GM23338 (cell line): ENCODE measurements at regions not wholly inside any gene's neighbourhood (a gene's known extent, or its start where the extent isn't known, plus 50 kb on each side); places are given as distances from the start of the nearest gene placed in this dataset.

Source experiments
- ATAC-seq: fragments of 200-7000 bp; cut with Tn5 transposase; 3 replicates; pipeline ENCODE4 v1.9.1; 2020
- DNase-seq: peaks from one replicate; pipeline ENCODE4 v3.0.0-alpha.2; 2015; ENCODE audit warnings: low spot score
- H2AFZ ChIP-seq: fragments of 200-600 bp; sonication (generic); 2 replicates; pipeline ENCODE4 v1.8.0; 2016; ENCODE audit warnings: antibody characterized with exemption, mild to moderate bottlenecking, moderate library complexity
- H3F3A ChIP-seq: fragments of 200-600 bp; sonication (generic); replicated peaks from 2 replicates; pipeline ENCODE4 v1.8.0; 2017; ENCODE audit warnings: antibody characterized with exemption, mixed run types, low read depth
- H3K27ac ChIP-seq: fragments of 200-600 bp; sonication (generic); 2 replicates; pipeline ENCODE4 v1.6.1; 2016; ENCODE audit warnings: low read depth
- H3K27me3 ChIP-seq: fragments of 200-600 bp; sonication (generic); 2 replicates; pipeline ENCODE4 v1.8.0; 2016; ENCODE audit warnings: mild to moderate bottlenecking, mixed run types, moderate library complexity; ENCODE audit not compliant: insufficient read depth
- H3K36me3 ChIP-seq: fragments of 200-600 bp; sonication (generic); 2 replicates; pipeline ENCODE4 v1.8.0; 2016; ENCODE audit warnings: mild to moderate bottlenecking; ENCODE audit not compliant: insufficient read depth
- H3K4me1 ChIP-seq: fragments of 200-600 bp; sonication (generic); 2 replicates; pipeline ENCODE4 v1.8.0; 2016; ENCODE audit warnings: mild to moderate bottlenecking, moderate library complexity; ENCODE audit not compliant: insufficient read depth
- H3K4me2 ChIP-seq: fragments of 200-600 bp; sonication (generic); 2 replicates; pipeline ENCODE4 v1.7.1; 2017; ENCODE audit warnings: mixed run types
- H3K4me3 ChIP-seq: fragments of 200-600 bp; sonication (generic); 2 replicates; pipeline ENCODE4 v1.6.1; 2016; ENCODE audit warnings: mixed run types
- H3K79me2 ChIP-seq: fragments of 200-600 bp; sonication (generic); replicated peaks from 2 replicates; pipeline ENCODE4 v1.8.0; 2017; ENCODE audit warnings: mild to moderate bottlenecking; ENCODE audit not compliant: insufficient read depth
- H3K9me2 ChIP-seq: fragments of 200-600 bp; sonication (generic); 2 replicates; pipeline ENCODE4 v1.8.0; 2017; ENCODE audit not compliant: insufficient read depth
- H4K20me1 ChIP-seq: fragments of 200-600 bp; sonication (generic); replicated peaks from 2 replicates; pipeline ENCODE4 v1.8.0; 2017; ENCODE audit warnings: mild to moderate bottlenecking; ENCODE audit not compliant: insufficient read depth
- H3K27ac Mint-ChIP-seq: 2 replicates; pipeline ENCODE4 v1.8.0; 2020; ENCODE audit warnings: inconsistent platforms, mild to moderate bottlenecking, moderate library complexity, mixed read lengths
- H3K27me3 Mint-ChIP-seq: 3 replicates; pipeline ENCODE4 v1.8.0; 2022; ENCODE audit warnings: low read depth, mild to moderate bottlenecking, moderate library complexity, mixed read lengths, inconsistent platforms; ENCODE audit not compliant: insufficient read depth, poor library complexity
- H3K36me3 Mint-ChIP-seq: 3 replicates; pipeline ENCODE4 v1.8.0; 2021; ENCODE audit warnings: low read depth, mild to moderate bottlenecking, inconsistent platforms, moderate library complexity, mixed read lengths
- H3K4me1 Mint-ChIP-seq: 3 replicates; pipeline ENCODE4 v1.8.0; 2020; ENCODE audit warnings: mild to moderate bottlenecking, inconsistent platforms, mixed read lengths
- H3K4me3 Mint-ChIP-seq: 3 replicates; pipeline ENCODE4 v1.8.0; 2021; ENCODE audit warnings: moderate library complexity, mild to moderate bottlenecking, inconsistent platforms, mixed read lengths
- H3K9me3 Mint-ChIP-seq: 3 replicates; pipeline ENCODE4 v1.8.0; 2020; ENCODE audit warnings: moderate library complexity, mild to moderate bottlenecking, inconsistent platforms, mixed read lengths
- CREB1 ChIP-seq: fragments of 250-450 bp; sonication (Bioruptor Pico); IDR thresholded peaks from 2 replicates; pipeline ENCODE4 v1.5.0; 2020; ENCODE audit warnings: low read depth, mild to moderate bottlenecking, moderate library complexity
- EZH2 ChIP-seq: fragments of 200-600 bp; sonication (generic); IDR thresholded peaks from one replicate; pipeline ENCODE4 v1.8.0; 2017; ENCODE audit warnings: antibody characterized with exemption, mild to moderate bottlenecking, low read depth; ENCODE audit not compliant: unreplicated experiment
- EZH2phosphoT487 ChIP-seq: fragments of 200-600 bp; sonication (generic); IDR thresholded peaks from one replicate; pipeline ENCODE4 v1.8.1; 2018; ENCODE audit warnings: antibody characterized with exemption; ENCODE audit not compliant: unreplicated experiment
- JUNB ChIP-seq: IDR thresholded peaks from one replicate; pipeline ENCODE4 v1.6.1; 2016; ENCODE audit warnings: antibody characterized with exemption; ENCODE audit not compliant: unreplicated experiment
- NANOG ChIP-seq: IDR thresholded peaks from 2 replicates; pipeline ENCODE4 v1.6.1; 2016; ENCODE audit warnings: antibody characterized with exemption, borderline replicate concordance
- POLR2AphosphoS5 ChIP-seq: IDR thresholded peaks from 2 replicates; pipeline ENCODE4 v1.6.1; 2016; ENCODE audit warnings: antibody characterized with exemption, low read depth
- STAT1 ChIP-seq: IDR thresholded peaks from one replicate; pipeline ENCODE4 v1.6.1; 2016; ENCODE audit warnings: antibody characterized with exemption; ENCODE audit not compliant: unreplicated experiment
- ZNF114 ChIP-seq: fragments of 250-450 bp; sonication (Bioruptor Pico); IDR thresholded peaks from 2 replicates; pipeline ENCODE4 v1.5.0; 2020; ENCODE audit warnings: mild to moderate bottlenecking, moderate library complexity
- ZNF331 ChIP-seq: fragments of 250-450 bp; sonication (Bioruptor Pico); IDR thresholded peaks from 2 replicates; pipeline ENCODE4 v1.5.0; 2020; ENCODE audit warnings: low read depth, mild to moderate bottlenecking, moderate library complexity
- TF ChIP-seq, protein P1 (sequence below): IDR thresholded peaks from 2 replicates; pipeline ENCODE4 v1.6.1; 2016; ENCODE audit warnings: antibody characterized with exemption
- TF ChIP-seq, protein P2 (sequence below): IDR thresholded peaks from one replicate; pipeline ENCODE4 v1.6.1; 2018; ENCODE audit warnings: antibody characterized with exemption; ENCODE audit not compliant: unreplicated experiment
- TF ChIP-seq, protein P3 (sequence below), 2 experiments: fragments of 200-600 bp in 1 of 2; sonication (generic) in 1 of 2; conservative IDR thresholded peaks; 2 replicates each; pipeline versions ENCODE4 v1.5.1 to v1.6.1; 2016 to 2017; ENCODE audit warnings: antibody characterized with exemption in 2 of 2, low read depth in 2 of 2, mild to moderate bottlenecking in 2 of 2, moderate library complexity in 1 of 2
- TF ChIP-seq, protein P4 (sequence below): fragments of 250-450 bp; sonication (Bioruptor Pico); IDR thresholded peaks from 2 replicates; pipeline ENCODE4 v1.5.0; 2020; ENCODE audit warnings: mild to moderate bottlenecking, moderate library complexity

DNA sequence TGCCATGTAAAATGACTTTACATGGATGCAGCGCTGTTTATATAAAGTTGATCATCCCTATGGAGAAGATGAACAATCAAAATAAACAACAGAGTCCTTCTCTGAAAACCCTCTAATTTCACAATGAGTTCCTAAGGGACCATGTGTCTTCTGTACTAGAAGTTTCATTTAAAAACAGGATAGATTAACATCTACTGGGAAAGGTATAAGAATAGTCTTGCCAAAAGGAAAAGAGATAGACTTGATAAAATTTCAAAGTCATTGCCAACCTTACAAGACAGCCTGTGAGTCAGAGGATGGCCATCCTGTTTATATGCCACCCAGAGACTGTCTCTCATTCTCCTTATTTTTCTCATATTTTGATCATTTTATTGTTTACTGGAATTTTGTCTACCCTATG lies 367.1 kb upstream of the PDE4D start:
- H3K9me3 Mint-ChIP-seq, result no peaks in the 10 kb centered on the region
- no peak overlapping the region for H3K27ac Mint-ChIP-seq
- H3K4me1 Mint-ChIP-seq, result peaks cover 13% of the 10 kb centered on the region; the same call in 2 of the 3 replicates
- Histone ChIP-seq H4K20me1 (no peaks in the 10 kb centered on the region), H3K36me3 (no peaks in the 10 kb centered on the region), H3K79me2 (no peaks in the 10 kb centered on the region), H3K4me1 (no peaks in the 10 kb centered on the region), H2AFZ (no peak overlapping the region), H3K9me2 (no peaks in the 10 kb centered on the region), H3K27ac (no peak overlapping the region), H3K27me3 (no peaks in the 10 kb centered on the region), H3K4me2 (no peak overlapping the region), H3K4me3 (no peak overlapping the region), H3F3A (no peaks in the 10 kb centered on the region)
- no peak for ATAC-seq
- H3K36me3 Mint-ChIP-seq, result no peaks in the 10 kb centered on the region
- peaks cover 2% of the 10 kb centered on the region for H3K27me3 Mint-ChIP-seq
- H3K4me3 Mint-ChIP-seq, result no peak overlapping the region
- TF ChIP-seq ZNF331, result no peak
- TF ChIP-seq STAT1, result no peak
- TF ChIP-seq, protein P1, sequence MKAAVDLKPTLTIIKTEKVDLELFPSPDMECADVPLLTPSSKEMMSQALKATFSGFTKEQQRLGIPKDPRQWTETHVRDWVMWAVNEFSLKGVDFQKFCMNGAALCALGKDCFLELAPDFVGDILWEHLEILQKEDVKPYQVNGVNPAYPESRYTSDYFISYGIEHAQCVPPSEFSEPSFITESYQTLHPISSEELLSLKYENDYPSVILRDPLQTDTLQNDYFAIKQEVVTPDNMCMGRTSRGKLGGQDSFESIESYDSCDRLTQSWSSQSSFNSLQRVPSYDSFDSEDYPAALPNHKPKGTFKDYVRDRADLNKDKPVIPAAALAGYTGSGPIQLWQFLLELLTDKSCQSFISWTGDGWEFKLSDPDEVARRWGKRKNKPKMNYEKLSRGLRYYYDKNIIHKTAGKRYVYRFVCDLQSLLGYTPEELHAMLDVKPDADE, result no peak
- TF ChIP-seq, protein P2, sequence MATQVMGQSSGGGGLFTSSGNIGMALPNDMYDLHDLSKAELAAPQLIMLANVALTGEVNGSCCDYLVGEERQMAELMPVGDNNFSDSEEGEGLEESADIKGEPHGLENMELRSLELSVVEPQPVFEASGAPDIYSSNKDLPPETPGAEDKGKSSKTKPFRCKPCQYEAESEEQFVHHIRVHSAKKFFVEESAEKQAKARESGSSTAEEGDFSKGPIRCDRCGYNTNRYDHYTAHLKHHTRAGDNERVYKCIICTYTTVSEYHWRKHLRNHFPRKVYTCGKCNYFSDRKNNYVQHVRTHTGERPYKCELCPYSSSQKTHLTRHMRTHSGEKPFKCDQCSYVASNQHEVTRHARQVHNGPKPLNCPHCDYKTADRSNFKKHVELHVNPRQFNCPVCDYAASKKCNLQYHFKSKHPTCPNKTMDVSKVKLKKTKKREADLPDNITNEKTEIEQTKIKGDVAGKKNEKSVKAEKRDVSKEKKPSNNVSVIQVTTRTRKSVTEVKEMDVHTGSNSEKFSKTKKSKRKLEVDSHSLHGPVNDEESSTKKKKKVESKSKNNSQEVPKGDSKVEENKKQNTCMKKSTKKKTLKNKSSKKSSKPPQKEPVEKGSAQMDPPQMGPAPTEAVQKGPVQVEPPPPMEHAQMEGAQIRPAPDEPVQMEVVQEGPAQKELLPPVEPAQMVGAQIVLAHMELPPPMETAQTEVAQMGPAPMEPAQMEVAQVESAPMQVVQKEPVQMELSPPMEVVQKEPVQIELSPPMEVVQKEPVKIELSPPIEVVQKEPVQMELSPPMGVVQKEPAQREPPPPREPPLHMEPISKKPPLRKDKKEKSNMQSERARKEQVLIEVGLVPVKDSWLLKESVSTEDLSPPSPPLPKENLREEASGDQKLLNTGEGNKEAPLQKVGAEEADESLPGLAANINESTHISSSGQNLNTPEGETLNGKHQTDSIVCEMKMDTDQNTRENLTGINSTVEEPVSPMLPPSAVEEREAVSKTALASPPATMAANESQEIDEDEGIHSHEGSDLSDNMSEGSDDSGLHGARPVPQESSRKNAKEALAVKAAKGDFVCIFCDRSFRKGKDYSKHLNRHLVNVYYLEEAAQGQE, result no peak
- TF ChIP-seq EZH2, result no peak
- TF ChIP-seq POLR2AphosphoS5, result no peak
- TF ChIP-seq, protein P3, sequence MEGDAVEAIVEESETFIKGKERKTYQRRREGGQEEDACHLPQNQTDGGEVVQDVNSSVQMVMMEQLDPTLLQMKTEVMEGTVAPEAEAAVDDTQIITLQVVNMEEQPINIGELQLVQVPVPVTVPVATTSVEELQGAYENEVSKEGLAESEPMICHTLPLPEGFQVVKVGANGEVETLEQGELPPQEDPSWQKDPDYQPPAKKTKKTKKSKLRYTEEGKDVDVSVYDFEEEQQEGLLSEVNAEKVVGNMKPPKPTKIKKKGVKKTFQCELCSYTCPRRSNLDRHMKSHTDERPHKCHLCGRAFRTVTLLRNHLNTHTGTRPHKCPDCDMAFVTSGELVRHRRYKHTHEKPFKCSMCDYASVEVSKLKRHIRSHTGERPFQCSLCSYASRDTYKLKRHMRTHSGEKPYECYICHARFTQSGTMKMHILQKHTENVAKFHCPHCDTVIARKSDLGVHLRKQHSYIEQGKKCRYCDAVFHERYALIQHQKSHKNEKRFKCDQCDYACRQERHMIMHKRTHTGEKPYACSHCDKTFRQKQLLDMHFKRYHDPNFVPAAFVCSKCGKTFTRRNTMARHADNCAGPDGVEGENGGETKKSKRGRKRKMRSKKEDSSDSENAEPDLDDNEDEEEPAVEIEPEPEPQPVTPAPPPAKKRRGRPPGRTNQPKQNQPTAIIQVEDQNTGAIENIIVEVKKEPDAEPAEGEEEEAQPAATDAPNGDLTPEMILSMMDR (conservative IDR thresholded peaks at IDR 0.05; ENCODE audit: low read depth in 2 of 2), result no peak
- TF ChIP-seq EZH2phosphoT487, result no peak
- TF ChIP-seq CREB1, result no peak
- TF ChIP-seq, protein P4, sequence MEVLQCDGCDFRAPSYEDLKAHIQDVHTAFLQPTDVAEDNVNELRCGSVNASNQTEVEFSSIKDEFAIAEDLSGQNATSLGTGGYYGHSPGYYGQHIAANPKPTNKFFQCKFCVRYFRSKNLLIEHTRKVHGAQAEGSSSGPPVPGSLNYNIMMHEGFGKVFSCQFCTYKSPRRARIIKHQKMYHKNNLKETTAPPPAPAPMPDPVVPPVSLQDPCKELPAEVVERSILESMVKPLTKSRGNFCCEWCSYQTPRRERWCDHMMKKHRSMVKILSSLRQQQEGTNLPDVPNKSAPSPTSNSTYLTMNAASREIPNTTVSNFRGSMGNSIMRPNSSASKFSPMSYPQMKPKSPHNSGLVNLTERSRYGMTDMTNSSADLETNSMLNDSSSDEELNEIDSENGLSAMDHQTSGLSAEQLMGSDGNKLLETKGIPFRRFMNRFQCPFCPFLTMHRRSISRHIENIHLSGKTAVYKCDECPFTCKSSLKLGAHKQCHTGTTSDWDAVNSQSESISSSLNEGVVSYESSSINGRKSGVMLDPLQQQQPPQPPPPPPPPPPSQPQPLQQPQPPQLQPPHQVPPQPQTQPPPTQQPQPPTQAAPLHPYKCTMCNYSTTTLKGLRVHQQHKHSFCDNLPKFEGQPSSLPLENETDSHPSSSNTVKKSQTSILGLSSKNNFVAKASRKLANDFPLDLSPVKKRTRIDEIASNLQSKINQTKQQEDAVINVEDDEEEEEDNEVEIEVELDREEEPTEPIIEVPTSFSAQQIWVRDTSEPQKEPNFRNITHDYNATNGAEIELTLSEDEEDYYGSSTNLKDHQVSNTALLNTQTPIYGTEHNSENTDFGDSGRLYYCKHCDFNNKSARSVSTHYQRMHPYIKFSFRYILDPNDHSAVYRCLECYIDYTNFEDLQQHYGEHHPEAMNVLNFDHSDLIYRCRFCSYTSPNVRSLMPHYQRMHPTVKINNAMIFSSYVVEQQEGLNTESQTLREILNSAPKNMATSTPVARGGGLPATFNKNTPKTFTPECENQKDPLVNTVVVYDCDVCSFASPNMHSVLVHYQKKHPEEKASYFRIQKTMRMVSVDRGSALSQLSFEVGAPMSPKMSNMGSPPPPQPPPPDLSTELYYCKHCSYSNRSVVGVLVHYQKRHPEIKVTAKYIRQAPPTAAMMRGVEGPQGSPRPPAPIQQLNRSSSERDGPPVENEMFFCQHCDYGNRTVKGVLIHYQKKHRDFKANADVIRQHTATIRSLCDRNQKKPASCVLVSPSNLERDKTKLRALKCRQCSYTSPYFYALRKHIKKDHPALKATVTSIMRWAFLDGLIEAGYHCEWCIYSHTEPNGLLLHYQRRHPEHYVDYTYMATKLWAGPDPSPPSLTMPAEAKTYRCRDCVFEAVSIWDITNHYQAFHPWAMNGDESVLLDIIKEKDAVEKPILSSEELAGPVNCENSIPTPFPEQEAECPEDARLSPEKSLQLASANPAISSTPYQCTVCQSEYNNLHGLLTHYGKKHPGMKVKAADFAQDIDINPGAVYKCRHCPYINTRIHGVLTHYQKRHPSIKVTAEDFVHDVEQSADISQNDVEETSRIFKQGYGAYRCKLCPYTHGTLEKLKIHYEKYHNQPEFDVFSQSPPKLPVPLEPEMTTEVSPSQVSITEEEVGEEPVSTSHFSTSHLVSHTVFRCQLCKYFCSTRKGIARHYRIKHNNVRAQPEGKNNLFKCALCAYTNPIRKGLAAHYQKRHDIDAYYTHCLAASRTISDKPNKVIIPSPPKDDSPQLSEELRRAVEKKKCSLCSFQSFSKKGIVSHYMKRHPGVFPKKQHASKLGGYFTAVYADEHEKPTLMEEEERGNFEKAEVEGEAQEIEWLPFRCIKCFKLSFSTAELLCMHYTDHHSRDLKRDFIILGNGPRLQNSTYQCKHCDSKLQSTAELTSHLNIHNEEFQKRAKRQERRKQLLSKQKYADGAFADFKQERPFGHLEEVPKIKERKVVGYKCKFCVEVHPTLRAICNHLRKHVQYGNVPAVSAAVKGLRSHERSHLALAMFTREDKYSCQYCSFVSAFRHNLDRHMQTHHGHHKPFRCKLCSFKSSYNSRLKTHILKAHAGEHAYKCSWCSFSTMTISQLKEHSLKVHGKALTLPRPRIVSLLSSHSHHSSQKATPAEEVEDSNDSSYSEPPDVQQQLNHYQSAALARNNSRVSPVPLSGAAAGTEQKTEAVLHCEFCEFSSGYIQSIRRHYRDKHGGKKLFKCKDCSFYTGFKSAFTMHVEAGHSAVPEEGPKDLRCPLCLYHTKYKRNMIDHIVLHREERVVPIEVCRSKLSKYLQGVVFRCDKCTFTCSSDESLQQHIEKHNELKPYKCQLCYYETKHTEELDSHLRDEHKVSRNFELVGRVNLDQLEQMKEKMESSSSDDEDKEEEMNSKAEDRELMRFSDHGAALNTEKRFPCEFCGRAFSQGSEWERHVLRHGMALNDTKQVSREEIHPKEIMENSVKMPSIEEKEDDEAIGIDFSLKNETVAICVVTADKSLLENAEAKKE (CRISPR knock-in tag), result no peak
- TF ChIP-seq NANOG, result no peak
- no peak for TF ChIP-seq JUNB
- no peak for TF ChIP-seq ZNF114
- no peak for DNase-seq
